ENCODE measurements at regions not wholly inside any gene's neighbourhood (a gene's known extent, or its start where the extent isn't known, plus 50 kb on each side); places are given as distances from the start of the nearest gene placed in this dataset.

GRCh38 chr6:144697369-144697760 lies 412.2 kb downstream of the UTRN start:
- H3K9ac ChIP-seq (ENCODE audit: low read length) = no peak overlapping the region
- Mint-ChIP-seq H3K27ac (no peak overlapping the region), H3K27me3 (no peaks in the 10 kb centered on the region), H3K9me3 (ENCODE audit: insufficient read depth) (no peaks in the 10 kb centered on the region), H3K4me3 (no peak overlapping the region), H3K4me1 (peaks cover 16% of the 10 kb centered on the region)
- no peaks in the 10 kb centered on the region for H3K4me1 ChIP-seq (ENCODE audit: control insufficient read depth in 2 of 2, insufficient read depth in 2 of 2, low read length in 2 of 2)
- peaks cover 2 to 16% of the 10 kb centered on the region in 2 experiments for H3K36me3 ChIP-seq (replicated peaks in 1 of 2; ENCODE audit: control extremely low read depth in 1 of 2, control insufficient read depth in 1 of 2, extremely low read depth in 1 of 2, insufficient read depth in 2 of 2, low read length in 1 of 2)
- WGBS (ENCODE audit: insufficient coverage) = no CpG with 5 or more reads among the region's 2 CpGs
- no peaks in the 10 kb centered on the region for H3K27me3 ChIP-seq (replicated peaks in 1 of 4; ENCODE audit: control extremely low read depth in 1 of 4, control insufficient read depth in 3 of 4, insufficient read depth in 4 of 4, low read length in 3 of 4)
- ChIA-PET POLR2A (no interaction called here), CTCF (no interaction called here)
- no peak overlapping the region for H2AFZ ChIP-seq (ENCODE audit: insufficient read depth, low read depth, low read length, poor library complexity, severe bottlenecking)
- H3K4me3 ChIP-seq (ENCODE audit: control extremely low read depth in 1 of 5, extremely low read depth in 1 of 5, insufficient read depth in 1 of 5, low read depth in 2 of 5, low read length in 4 of 5) = no peak overlapping the region
- no peak overlapping the region for H3K27ac ChIP-seq (ENCODE audit: low read length in 2 of 2)
- no peak overlapping the region for H3K4me2 ChIP-seq (replicated peaks; ENCODE audit: low read depth, low read length, poor library complexity, severe bottlenecking)
- peaks cover 31% of the 10 kb centered on the region for H4K20me1 ChIP-seq (ENCODE audit: control insufficient read depth, insufficient read depth, low read length, poor library complexity, severe bottlenecking)
- intact Hi-C loops (cut with micrococcal nuclease) = no loop called here
- DNase-seq = no peak
- peaks cover 15% of the 10 kb centered on the region for H3K79me2 ChIP-seq (ENCODE audit: control insufficient read depth, insufficient read depth, low read length)
- TF ChIP-seq, protein P1, sequence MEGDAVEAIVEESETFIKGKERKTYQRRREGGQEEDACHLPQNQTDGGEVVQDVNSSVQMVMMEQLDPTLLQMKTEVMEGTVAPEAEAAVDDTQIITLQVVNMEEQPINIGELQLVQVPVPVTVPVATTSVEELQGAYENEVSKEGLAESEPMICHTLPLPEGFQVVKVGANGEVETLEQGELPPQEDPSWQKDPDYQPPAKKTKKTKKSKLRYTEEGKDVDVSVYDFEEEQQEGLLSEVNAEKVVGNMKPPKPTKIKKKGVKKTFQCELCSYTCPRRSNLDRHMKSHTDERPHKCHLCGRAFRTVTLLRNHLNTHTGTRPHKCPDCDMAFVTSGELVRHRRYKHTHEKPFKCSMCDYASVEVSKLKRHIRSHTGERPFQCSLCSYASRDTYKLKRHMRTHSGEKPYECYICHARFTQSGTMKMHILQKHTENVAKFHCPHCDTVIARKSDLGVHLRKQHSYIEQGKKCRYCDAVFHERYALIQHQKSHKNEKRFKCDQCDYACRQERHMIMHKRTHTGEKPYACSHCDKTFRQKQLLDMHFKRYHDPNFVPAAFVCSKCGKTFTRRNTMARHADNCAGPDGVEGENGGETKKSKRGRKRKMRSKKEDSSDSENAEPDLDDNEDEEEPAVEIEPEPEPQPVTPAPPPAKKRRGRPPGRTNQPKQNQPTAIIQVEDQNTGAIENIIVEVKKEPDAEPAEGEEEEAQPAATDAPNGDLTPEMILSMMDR (IDR thresholded peaks at IDR 0.05) = no peak
- ATAC-seq (ENCODE audit: low read depth) = no peak
- no peaks in the 10 kb centered on the region for H3K9me3 ChIP-seq (ENCODE audit: control extremely low read depth in 1 of 3, control insufficient read depth in 2 of 3, insufficient read depth in 1 of 3, low read length in 2 of 3)

DNA sequence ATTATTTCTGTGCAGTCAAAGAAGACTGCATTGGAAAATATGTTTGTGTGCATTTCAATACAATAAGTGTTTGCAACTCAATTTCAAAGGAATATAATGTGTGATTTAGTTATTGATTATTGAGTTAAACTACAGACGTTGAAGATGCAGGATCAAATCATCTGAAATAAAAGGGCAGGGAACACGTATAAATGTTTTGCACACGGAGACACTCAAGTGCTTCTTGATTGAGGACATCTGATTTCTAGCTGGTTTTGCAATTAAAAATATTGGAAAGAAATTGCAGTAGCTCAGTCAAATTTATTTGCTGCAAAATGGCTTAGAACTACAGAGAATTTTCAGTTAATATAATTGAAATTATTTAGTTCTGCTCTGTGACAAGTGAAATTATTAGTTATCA lies 412.7 kb downstream of the UTRN start:
- Histone ChIP-seq H3K9ac (ENCODE audit: low read length) (no peak overlapping the region), H3K27me3 (replicated peaks in 1 of 4; ENCODE audit: control extremely low read depth in 1 of 4, control insufficient read depth in 3 of 4, insufficient read depth in 4 of 4, low read length in 3 of 4) (no peaks in the 10 kb centered on the region), H3K4me2 (replicated peaks; ENCODE audit: low read depth, low read length, poor library complexity, severe bottlenecking) (no peak overlapping the region), H3K27ac (ENCODE audit: low read length in 2 of 2) (no peak overlapping the region), H3K36me3 (replicated peaks in 1 of 2; ENCODE audit: control extremely low read depth in 1 of 2, control insufficient read depth in 1 of 2, extremely low read depth in 1 of 2, insufficient read depth in 2 of 2, low read length in 1 of 2) (peaks cover 5 to 19% of the 10 kb centered on the region in 2 experiments), H3K4me1 (ENCODE audit: control insufficient read depth in 2 of 2, insufficient read depth in 2 of 2, low read length in 2 of 2) (no peaks in the 10 kb centered on the region), H4K20me1 (ENCODE audit: control insufficient read depth, insufficient read depth, low read length, poor library complexity, severe bottlenecking) (peaks cover 32% of the 10 kb centered on the region), H2AFZ (ENCODE audit: insufficient read depth, low read depth, low read length, poor library complexity, severe bottlenecking) (no peak overlapping the region), H3K4me3 (ENCODE audit: control extremely low read depth in 1 of 5, extremely low read depth in 1 of 5, insufficient read depth in 1 of 5, low read depth in 2 of 5, low read length in 4 of 5) (no peak overlapping the region), H3K79me2 (ENCODE audit: control insufficient read depth, insufficient read depth, low read length) (peaks cover 11% of the 10 kb centered on the region), H3K9me3 (ENCODE audit: control extremely low read depth in 1 of 3, control insufficient read depth in 2 of 3, insufficient read depth in 1 of 3, low read length in 2 of 3) (no peaks in the 10 kb centered on the region)
- intact Hi-C loops (cut with micrococcal nuclease) = no loop called here
- H3K27ac Mint-ChIP-seq = no peak overlapping the region
- no peaks in the 10 kb centered on the region for H3K27me3 Mint-ChIP-seq
- 92% methylated on average over 3 of the region's 3 CpGs for WGBS (ENCODE audit: insufficient coverage)
- ATAC-seq (ENCODE audit: low read depth) (no peak), DNase-seq (no peak)
- H3K9me3 Mint-ChIP-seq (ENCODE audit: insufficient read depth) = no peaks in the 10 kb centered on the region
- no peak overlapping the region for H3K4me3 Mint-ChIP-seq
- ChIA-PET CTCF (no interaction called here), POLR2A (no interaction called here)
- TF ChIP-seq, protein P1 (IDR thresholded peaks at IDR 0.05) = no peak
- no peak for TF ChIP-seq EZH2 (IDR thresholded peaks at IDR 0.05; ENCODE audit: borderline replicate concordance, insufficient read depth, low read depth, low read length, poor library complexity, severe bottlenecking)
- peaks cover 12% of the 10 kb centered on the region for H3K4me1 Mint-ChIP-seq
